CD4-positive, CD25-positive, alpha-beta regulatory T cell (primary cell): ENCODE measurements at regions not wholly inside any gene's neighbourhood (a gene's known extent, or its start where the extent isn't known, plus 50 kb on each side); places are given as distances from the start of the nearest gene placed in this dataset.
A peak's percentile ranks its signal among the peaks of the same experiment; 100 is the strongest.

Experiments used
- ATAC-seq, 2 donors: fragments of 150-1000 bp; cut with Tn5 transposase; one replicate each; pipeline ENCODE4 v1.10.0; 2021; ENCODE audit warnings: low read depth in 2 of 2, moderate number of reproducible peaks in 2 of 2, moderate library complexity in 1 of 2
- DNase-seq, 3 donors: peaks; one replicate each; pipeline versions ENCODE4 v3.0.0 to v3.0.0-alpha.2; 2012 to 2022; ENCODE audit warnings: mixed read lengths in 1 of 3
- H3K27ac ChIP-seq: one replicate; pipeline ENCODE4 v1.7.0; 2013; ENCODE audit warnings: mild to moderate bottlenecking, low read length; ENCODE audit not compliant: insufficient read depth, poor library complexity, severe bottlenecking
- H3K27me3 ChIP-seq: one replicate; pipeline ENCODE4 v1.7.0; 2013; ENCODE audit warnings: low read length; ENCODE audit not compliant: control insufficient read depth, insufficient read depth
- H3K36me3 ChIP-seq: one replicate; pipeline ENCODE4 v1.7.0; 2013; ENCODE audit warnings: mild to moderate bottlenecking, low read length, moderate library complexity; ENCODE audit not compliant: control insufficient read depth, insufficient read depth
- H3K4me1 ChIP-seq: 2 replicates; pipeline ENCODE4 v1.7.0; 2013; ENCODE audit warnings: mild to moderate bottlenecking, low read length; ENCODE audit not compliant: insufficient read depth, control insufficient read depth, poor library complexity, severe bottlenecking
- H3K4me3 ChIP-seq: one replicate; pipeline ENCODE4 v1.7.0; 2013; ENCODE audit warnings: low read depth, mild to moderate bottlenecking, low read length, moderate library complexity
- H3K9me3 ChIP-seq, 2 experiments: 1 replicate in 1 of 2; 2 replicates in 1 of 2; pipeline ENCODE4 v1.7.0; 2013; ENCODE audit warnings: low read length in 2 of 2, mild to moderate bottlenecking in 1 of 2, moderate library complexity in 1 of 2; ENCODE audit not compliant: control insufficient read depth in 2 of 2
- H3K27ac Mint-ChIP-seq, 3 donors: one replicate each; pipeline ENCODE4 v1.8.0; 2020 to 2022; ENCODE audit warnings: mild to moderate bottlenecking in 3 of 3, mixed read lengths in 3 of 3, moderate library complexity in 2 of 3
- H3K27me3 Mint-ChIP-seq: one replicate; pipeline ENCODE4 v1.8.0; 2022; ENCODE audit warnings: mild to moderate bottlenecking, mixed read lengths
- H3K36me3 Mint-ChIP-seq: one replicate; pipeline ENCODE4 v1.8.0; 2020; ENCODE audit warnings: mixed read lengths
- H3K4me1 Mint-ChIP-seq, 4 donors: one replicate each; pipeline ENCODE4 v1.8.0; 2020 to 2022; ENCODE audit warnings: mixed read lengths in 4 of 4, mild to moderate bottlenecking in 1 of 4
- H3K4me3 Mint-ChIP-seq, 4 donors: one replicate each; pipeline ENCODE4 v1.8.0; 2020 to 2022; ENCODE audit warnings: mild to moderate bottlenecking in 4 of 4, mixed read lengths in 4 of 4, moderate library complexity in 3 of 4
- H3K9me3 Mint-ChIP-seq, 7 donors: one replicate each; pipeline ENCODE4 v1.8.0; 2020 to 2022; ENCODE audit warnings: mixed read lengths in 7 of 7, mild to moderate bottlenecking in 3 of 7, moderate library complexity in 2 of 7

DNA sequence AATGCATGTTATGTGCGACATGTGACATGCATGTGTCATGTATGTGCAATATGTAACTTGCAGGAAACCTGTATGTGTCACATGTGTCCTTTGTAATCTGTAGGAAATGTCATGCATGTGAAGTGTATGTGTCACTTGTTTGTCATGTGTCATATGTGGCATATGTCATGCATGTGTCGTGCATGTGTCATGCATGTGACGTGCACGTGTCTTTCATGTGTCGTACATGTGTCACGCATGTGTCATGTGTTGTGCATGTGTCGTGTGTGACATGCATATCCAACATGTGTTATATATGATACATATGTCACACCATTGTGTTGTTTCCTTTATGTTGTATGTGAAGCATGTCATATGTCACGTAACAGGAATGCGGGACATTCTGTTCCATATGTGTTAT lies 2153.2 kb upstream of the PIK3C3 start:
- ATAC-seq (no peak), DNase-seq (no peak)
- Histone ChIP-seq H3K27me3 (no peaks in the 10 kb centered on the region), H3K9me3 (peaks cover 0 to 9% of the 10 kb centered on the region in 2 experiments), H3K36me3 (no peaks in the 10 kb centered on the region), H3K4me3 (no peak overlapping the region), H3K4me1 (no peaks in the 10 kb centered on the region), H3K27ac (no peak overlapping the region)
- Mint-ChIP-seq H3K4me1 (no peaks in the 10 kb centered on the region), H3K36me3 (no peaks in the 10 kb centered on the region), H3K27me3 (no peaks in the 10 kb centered on the region), H3K27ac (no peak overlapping the region), H3K4me3 (no peak overlapping the region), H3K9me3 (peaks cover 0 to 31% (median 7%) of the 10 kb centered on the region in 7 donors)

DNA sequence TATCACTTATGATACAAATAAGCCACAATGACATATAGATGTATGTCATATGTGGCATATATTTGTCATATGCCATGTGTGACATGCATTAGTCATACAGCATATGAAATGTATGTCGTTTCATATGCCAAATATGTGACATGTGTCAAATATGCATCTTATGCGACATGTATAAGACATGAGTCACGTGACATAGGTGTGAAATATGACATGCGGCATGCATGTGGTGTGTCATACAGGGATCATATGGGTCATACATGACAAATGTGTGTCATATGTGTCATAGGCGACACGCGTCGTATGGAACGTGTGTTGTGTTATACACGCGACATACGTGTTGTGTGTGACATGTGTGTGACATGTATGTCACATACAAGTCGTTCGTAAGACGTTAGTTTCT lies 2154.0 kb upstream of the PIK3C3 start:
- Histone ChIP-seq H3K9me3 (peaks cover 0 to 9% of the 10 kb centered on the region in 2 experiments), H3K27ac (no peak overlapping the region), H3K36me3 (no peaks in the 10 kb centered on the region), H3K27me3 (no peaks in the 10 kb centered on the region), H3K4me1 (no peaks in the 10 kb centered on the region), H3K4me3 (no peak overlapping the region)
- H3K4me3 Mint-ChIP-seq = no peak overlapping the region
- H3K4me1 Mint-ChIP-seq = no peaks in the 10 kb centered on the region
- H3K27ac Mint-ChIP-seq = no peak overlapping the region
- H3K27me3 Mint-ChIP-seq = no peaks in the 10 kb centered on the region
- ATAC-seq (no peak), DNase-seq (no peak)
- H3K9me3 Mint-ChIP-seq = peaks cover 0 to 27% (median 7%) of the 10 kb centered on the region in 7 donors
- H3K36me3 Mint-ChIP-seq = no peaks in the 10 kb centered on the region

DNA sequence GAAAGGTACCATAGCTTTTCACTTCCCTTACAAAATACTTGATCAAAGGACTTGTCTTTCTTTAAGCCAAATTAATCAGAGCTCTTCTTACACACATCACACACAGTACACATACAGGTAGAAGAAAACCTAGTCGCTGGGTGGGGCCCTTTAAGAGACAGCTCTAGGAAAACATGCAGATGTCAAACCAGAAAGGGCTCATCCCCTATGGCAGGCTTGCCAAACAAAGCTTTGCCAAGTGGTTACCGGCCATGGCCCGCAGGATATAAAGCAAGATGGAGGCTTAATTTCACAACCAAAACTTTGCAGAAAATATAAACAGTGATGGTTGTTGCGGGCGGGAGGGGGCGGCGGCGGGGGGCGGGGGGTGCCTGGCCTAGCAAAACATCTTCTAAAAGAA lies 2156.0 kb upstream of the PIK3C3 start:
- Histone ChIP-seq H3K4me3 (no peak overlapping the region), H3K9me3 (peaks cover 0 to 9% of the 10 kb centered on the region in 2 experiments), H3K4me1 (no peaks in the 10 kb centered on the region), H3K27ac (no peak overlapping the region), H3K27me3 (no peaks in the 10 kb centered on the region), H3K36me3 (no peaks in the 10 kb centered on the region)
- Mint-ChIP-seq H3K9me3 (peaks cover 0 to 18% (median 6%) of the 10 kb centered on the region in 7 donors), H3K36me3 (no peaks in the 10 kb centered on the region), H3K27me3 (no peaks in the 10 kb centered on the region), H3K4me3 (peak overlapping the region; percentile 36 to 77 (median 74)), H3K27ac (peak overlapping the region in 1 of 3 donors; percentile 46), H3K4me1 (no peaks in the 10 kb centered on the region)
- ATAC-seq (no peak), DNase-seq (no peak)

DNA sequence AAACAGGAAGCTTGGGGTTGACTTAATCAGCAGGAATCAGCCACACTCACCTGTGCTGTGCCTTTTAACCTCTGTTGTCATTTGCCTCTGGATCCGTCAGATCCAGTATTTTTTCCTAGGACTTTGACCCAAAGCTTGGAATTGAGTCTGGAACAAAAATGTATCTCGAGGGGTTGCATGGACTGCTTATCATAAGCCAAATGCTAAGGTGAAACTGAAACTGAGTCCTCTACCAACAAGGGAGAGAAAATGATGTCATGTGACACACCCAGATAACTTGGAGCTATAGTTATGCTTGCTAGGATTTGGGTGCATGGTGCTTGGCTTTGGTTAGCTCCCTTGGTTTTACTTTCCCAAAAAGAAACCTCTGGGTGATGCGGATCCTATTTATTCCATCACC lies 2158.6 kb upstream of the PIK3C3 start:
- H3K4me3 ChIP-seq = no peak overlapping the region
- Mint-ChIP-seq H3K27me3 (no peaks in the 10 kb centered on the region), H3K27ac (no peak overlapping the region), H3K9me3 (peaks cover under 1 to 18% (median 6%) of the 10 kb centered on the region in 7 donors), H3K36me3 (no peaks in the 10 kb centered on the region), H3K4me3 (no peak overlapping the region), H3K4me1 (no peaks in the 10 kb centered on the region)
- H3K9me3 ChIP-seq = peaks cover 0 to 6% of the 10 kb centered on the region in 2 experiments
- H3K27me3 ChIP-seq = no peaks in the 10 kb centered on the region
- H3K4me1 ChIP-seq = no peaks in the 10 kb centered on the region
- no peaks in the 10 kb centered on the region for H3K36me3 ChIP-seq
- no peak for ATAC-seq
- DNase-seq = no peak
- no peak overlapping the region for H3K27ac ChIP-seq

DNA sequence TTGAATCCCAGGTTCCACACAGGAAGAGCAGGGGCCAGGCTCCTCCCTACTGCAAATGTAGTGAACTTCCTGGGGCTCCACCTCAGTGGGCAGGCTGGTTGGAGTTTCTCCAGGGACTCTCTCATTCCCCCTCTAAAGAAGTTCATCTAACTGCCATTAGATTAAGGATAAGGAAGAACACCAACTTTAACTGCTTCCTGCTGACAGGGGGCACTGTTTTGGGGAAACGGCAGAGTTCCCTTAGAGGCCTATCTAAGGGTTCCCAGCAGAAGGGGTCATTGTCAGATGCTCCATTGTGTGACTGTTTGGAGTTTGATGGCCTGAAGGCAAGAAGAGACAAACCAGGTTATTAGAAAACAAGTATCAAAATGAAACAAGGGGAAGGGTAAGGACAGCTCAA lies 2159.7 kb upstream of the PIK3C3 start:
- H3K9me3 Mint-ChIP-seq = peaks cover 0 to 18% (median 6%) of the 10 kb centered on the region in 7 donors
- no peak overlapping the region for H3K27ac ChIP-seq
- no peaks in the 10 kb centered on the region for H3K4me1 Mint-ChIP-seq
- no peaks in the 10 kb centered on the region for H3K27me3 ChIP-seq
- DNase-seq (no peak), ATAC-seq (no peak)
- peak overlapping the region in 1 of 4 donors; percentile 12 for H3K4me3 Mint-ChIP-seq
- H3K9me3 ChIP-seq = peaks cover 0 to under 1% of the 10 kb centered on the region in 2 experiments
- H3K27ac Mint-ChIP-seq = no peak overlapping the region
- no peaks in the 10 kb centered on the region for H3K36me3 Mint-ChIP-seq
- H3K4me1 ChIP-seq = no peaks in the 10 kb centered on the region
- H3K4me3 ChIP-seq = no peak overlapping the region
- H3K36me3 ChIP-seq = no peaks in the 10 kb centered on the region
- H3K27me3 Mint-ChIP-seq = no peaks in the 10 kb centered on the region

DNA sequence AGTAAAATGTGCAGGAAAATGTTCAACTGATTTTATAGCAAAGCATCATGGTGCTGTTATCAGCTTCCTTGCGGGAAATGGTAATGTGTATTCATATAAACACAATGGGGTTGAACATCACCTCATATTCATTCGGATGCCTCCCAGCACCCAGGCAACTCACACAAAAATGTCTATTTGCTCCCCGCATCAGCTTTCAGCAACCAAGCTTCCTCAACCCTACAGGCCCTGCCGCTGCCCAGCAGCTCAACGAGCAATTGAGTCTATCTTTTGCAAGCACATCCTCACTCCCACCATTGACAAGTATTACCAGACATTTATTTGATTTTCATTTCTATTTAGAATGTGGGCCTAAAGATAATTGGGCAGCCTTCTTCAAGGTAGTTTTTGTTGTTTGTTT lies 2161.4 kb upstream of the PIK3C3 start:
- Mint-ChIP-seq H3K4me1 (no peaks in the 10 kb centered on the region), H3K27me3 (no peaks in the 10 kb centered on the region), H3K9me3 (peaks cover 0 to 15% (median 6%) of the 10 kb centered on the region in 7 donors), H3K4me3 (no peak overlapping the region), H3K36me3 (no peaks in the 10 kb centered on the region), H3K27ac (no peak overlapping the region)
- DNase-seq = no peak
- no peak overlapping the region for H3K27ac ChIP-seq
- H3K4me3 ChIP-seq = no peak overlapping the region
- no peak for ATAC-seq
- H3K36me3 ChIP-seq = no peaks in the 10 kb centered on the region
- no peaks in the 10 kb centered on the region for H3K4me1 ChIP-seq
- H3K9me3 ChIP-seq = no peaks in the 10 kb centered on the region
- no peaks in the 10 kb centered on the region for H3K27me3 ChIP-seq

DNA sequence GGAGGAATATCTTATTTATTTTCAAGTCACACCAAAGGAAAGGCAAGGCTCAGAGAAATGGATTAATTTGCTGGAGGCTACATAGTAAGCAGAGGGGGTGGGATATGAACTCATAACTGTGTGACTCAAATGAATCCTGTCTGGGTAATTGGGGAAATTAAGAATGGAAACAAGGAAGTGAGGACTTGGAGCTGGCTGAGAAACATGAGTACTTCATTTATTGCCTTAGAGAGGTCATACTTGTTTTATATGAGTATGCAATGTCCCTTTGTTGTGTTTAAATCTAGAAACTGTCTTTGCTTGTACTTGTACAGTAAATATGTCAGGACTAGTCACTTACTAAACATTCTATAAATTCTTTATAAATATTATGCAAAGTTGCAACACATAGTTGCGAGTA lies 2166.7 kb upstream of the PIK3C3 start:
- ATAC-seq (no peak), DNase-seq (no peak)
- Mint-ChIP-seq H3K27ac (no peak overlapping the region), H3K9me3 (peaks cover 0 to 16% (median 5%) of the 10 kb centered on the region in 7 donors), H3K36me3 (no peaks in the 10 kb centered on the region), H3K4me3 (no peak overlapping the region), H3K4me1 (no peaks in the 10 kb centered on the region), H3K27me3 (no peaks in the 10 kb centered on the region)
- H3K27ac ChIP-seq = no peak overlapping the region
- H3K36me3 ChIP-seq = no peaks in the 10 kb centered on the region
- H3K4me3 ChIP-seq = no peak overlapping the region
- H3K9me3 ChIP-seq = no peaks in the 10 kb centered on the region
- H3K4me1 ChIP-seq = no peaks in the 10 kb centered on the region
- H3K27me3 ChIP-seq = no peaks in the 10 kb centered on the region

DNA sequence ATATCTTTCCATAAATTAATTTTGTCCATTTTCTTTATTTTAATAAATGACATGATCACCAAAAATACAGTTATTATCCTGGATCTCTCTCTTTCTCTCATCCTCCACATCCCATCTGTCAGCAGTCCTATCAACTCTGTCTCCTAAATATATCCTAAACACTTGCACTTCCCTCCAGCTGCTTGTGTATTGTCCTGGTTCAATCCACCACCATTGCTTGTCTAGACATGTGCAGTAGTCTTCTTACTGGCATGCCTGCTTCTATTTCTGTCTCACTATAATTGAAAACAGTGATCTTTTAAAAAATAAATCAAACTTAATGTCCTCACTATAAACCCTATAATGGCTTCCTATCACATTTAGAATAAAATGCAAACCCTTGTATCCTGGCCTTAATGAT lies 2168.6 kb upstream of the PIK3C3 start:
- H3K27ac ChIP-seq = no peak overlapping the region
- DNase-seq (no peak), ATAC-seq (no peak)
- no peaks in the 10 kb centered on the region for H3K27me3 Mint-ChIP-seq
- H3K9me3 Mint-ChIP-seq = peaks cover 0 to 15% (median 5%) of the 10 kb centered on the region in 7 donors
- no peak overlapping the region for H3K27ac Mint-ChIP-seq
- no peaks in the 10 kb centered on the region for H3K4me1 Mint-ChIP-seq
- H3K4me3 ChIP-seq = no peak overlapping the region
- no peaks in the 10 kb centered on the region for H3K4me1 ChIP-seq
- no peaks in the 10 kb centered on the region for H3K27me3 ChIP-seq
- H3K9me3 ChIP-seq = no peaks in the 10 kb centered on the region
- no peaks in the 10 kb centered on the region for H3K36me3 Mint-ChIP-seq
- no peaks in the 10 kb centered on the region for H3K36me3 ChIP-seq
- H3K4me3 Mint-ChIP-seq = no peak overlapping the region
